Naive thymus-derived CD8-positive, alpha-beta T cell (primary cell): ENCODE measurements at regions not wholly inside any gene's neighbourhood (a gene's known extent, or its start where the extent isn't known, plus 50 kb on each side); places are given as distances from the start of the nearest gene placed in this dataset.
A peak's percentile ranks its signal among the peaks of the same experiment; 100 is the strongest.

ENCODE experiments used
- ATAC-seq, 2 donors: fragments of 150-1000 bp; cut with Tn5 transposase in 1 of 2; sonication (Bioruptor Pico), chemical (Tn5 transposase) in 1 of 2; 1 replicate in 1 of 2; 2 replicates in 1 of 2; pipeline ENCODE4 v1.10.0; 2021; ENCODE audit warnings: mild to moderate bottlenecking in 2 of 2, moderate library complexity in 2 of 2
- POLR2A ChIA-PET: fragments of 350-600 bp; sonication (Branson Sonifier 250); formaldehyde crosslinking; loops from one replicate; lab custom pipeline; 2021; ENCODE audit warnings: antibody characterized with exemption; lab: Charles Lee
- DNase-seq, 10 donors: peaks; one replicate each; pipeline versions ENCODE4 v3.0.0 to v3.0.0-alpha.2; 2020 to 2022
- H3K27ac Mint-ChIP-seq, 10 donors: one replicate each; pipeline ENCODE4 v1.8.0; 2020 to 2022; ENCODE audit warnings: mild to moderate bottlenecking in 10 of 10, mixed read lengths in 10 of 10, moderate library complexity in 4 of 10, inconsistent platforms in 1 of 10
- H3K27me3 Mint-ChIP-seq, 5 donors: one replicate each; pipeline ENCODE4 v1.8.0; 2021 to 2022; ENCODE audit warnings: mixed read lengths in 5 of 5
- H3K36me3 Mint-ChIP-seq, 3 donors: one replicate each; pipeline ENCODE4 v1.8.0; 2020 to 2022; ENCODE audit warnings: mixed read lengths in 3 of 3, mild to moderate bottlenecking in 2 of 3, inconsistent platforms in 1 of 3
- H3K4me1 Mint-ChIP-seq, 4 donors: one replicate each; pipeline ENCODE4 v1.8.0; 2021 to 2022; ENCODE audit warnings: mixed read lengths in 4 of 4
- H3K4me3 Mint-ChIP-seq, 10 donors: one replicate each; pipeline ENCODE4 v1.8.0; 2020 to 2022; ENCODE audit warnings: mild to moderate bottlenecking in 10 of 10, mixed read lengths in 10 of 10, moderate library complexity in 6 of 10, inconsistent platforms in 1 of 10
- H3K9me3 Mint-ChIP-seq, 9 donors: one replicate each; pipeline ENCODE4 v1.8.0; 2020 to 2022; ENCODE audit warnings: mixed read lengths in 9 of 9, mild to moderate bottlenecking in 3 of 9, inconsistent platforms in 1 of 9, moderate library complexity in 1 of 9

- no peak overlapping the region for H3K4me3 Mint-ChIP-seq
- peak overlapping the region in 1 of 10 donors; percentile 63 for H3K27ac Mint-ChIP-seq
- H3K36me3 Mint-ChIP-seq = peaks cover 3 to 12% (median 8%) of the 10 kb centered on the region in 3 donors
- ATAC-seq = no peak
- H3K27me3 Mint-ChIP-seq = no peaks in the 10 kb centered on the region
- H3K9me3 Mint-ChIP-seq = peaks cover 0 to 9% (median 0%) of the 10 kb centered on the region in 9 donors
- H3K4me1 Mint-ChIP-seq = peaks cover 6 to 18% (median 13%) of the 10 kb centered on the region in 4 donors
- no peak for DNase-seq
- POLR2A ChIA-PET = no interaction called here
Measured at GRCh38 chr2:75320898-75321598, 121.7 kb upstream of the TACR1 start.

DNA sequence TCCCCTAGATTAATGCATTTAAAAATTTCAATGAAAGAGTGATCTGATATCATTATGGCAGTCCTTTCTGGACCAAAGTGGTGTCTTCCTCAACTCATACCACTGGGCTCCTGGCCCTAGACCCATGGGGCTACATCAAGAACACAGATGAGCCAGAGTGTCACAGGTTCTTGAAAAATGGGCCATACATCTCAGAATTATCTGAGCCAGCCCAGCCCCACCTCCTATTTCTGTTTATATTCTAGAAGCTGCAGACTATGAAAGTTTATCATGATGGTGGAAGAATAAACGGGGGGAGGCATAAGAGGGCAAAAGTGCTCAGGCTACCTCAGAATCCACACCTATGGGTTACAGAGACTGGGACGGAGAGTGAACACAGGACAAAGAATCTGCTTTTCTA, 120.6 kb upstream of the TACR1 start:
- POLR2A ChIA-PET = no interaction called here
- Mint-ChIP-seq H3K36me3 (peaks cover 6 to 22% (median 13%) of the 10 kb centered on the region in 3 donors), H3K4me3 (no peak overlapping the region), H3K9me3 (peaks cover 0 to 9% (median 0%) of the 10 kb centered on the region in 9 donors), H3K27me3 (no peaks in the 10 kb centered on the region), H3K27ac (no peak overlapping the region), H3K4me1 (peaks cover 0 to 9% (median 6%) of the 10 kb centered on the region in 4 donors)
- ATAC-seq = no peak
- DNase-seq = no peak

GRCh38 chr2:75317802-75318201, 118.5 kb upstream of the TACR1 start:
- Mint-ChIP-seq H3K9me3 (peaks cover 0 to 16% (median 0%) of the 10 kb centered on the region in 9 donors), H3K4me1 (peaks cover 0 to 6% (median 1%) of the 10 kb centered on the region in 4 donors), H3K36me3 (peaks cover 20 to 40% (median 23%) of the 10 kb centered on the region in 3 donors), H3K4me3 (no peak overlapping the region), H3K27me3 (no peaks in the 10 kb centered on the region), H3K27ac (no peak overlapping the region)
- no peak for ATAC-seq
- DNase-seq = no peak
- POLR2A ChIA-PET = no interaction called here

GRCh38 chr2:75317316-75317715, 118.0 kb upstream of the TACR1 start:
- H3K4me1 Mint-ChIP-seq = peaks cover 0 to 6% (median 1%) of the 10 kb centered on the region in 4 donors
- no peak for DNase-seq
- H3K4me3 Mint-ChIP-seq = no peak overlapping the region
- H3K9me3 Mint-ChIP-seq = peaks cover 0 to 16% (median 0%) of the 10 kb centered on the region in 9 donors
- peaks cover 23 to 42% (median 25%) of the 10 kb centered on the region in 3 donors for H3K36me3 Mint-ChIP-seq
- ATAC-seq = no peak
- H3K27me3 Mint-ChIP-seq = no peaks in the 10 kb centered on the region
- H3K27ac Mint-ChIP-seq = no peak overlapping the region
- POLR2A ChIA-PET = no interaction called here

- no peak for DNase-seq
- POLR2A ChIA-PET = no interaction called here
- H3K36me3 Mint-ChIP-seq = peaks cover 29 to 56% (median 31%) of the 10 kb centered on the region in 3 donors
- H3K4me3 Mint-ChIP-seq = no peak overlapping the region
- no peak for ATAC-seq
- H3K27me3 Mint-ChIP-seq = no peaks in the 10 kb centered on the region
- no peak overlapping the region for H3K27ac Mint-ChIP-seq
- peaks cover 0 to 7% (median 5%) of the 10 kb centered on the region in 4 donors for H3K4me1 Mint-ChIP-seq
- peaks cover 0 to 19% (median 2%) of the 10 kb centered on the region in 9 donors for H3K9me3 Mint-ChIP-seq
Measured at GRCh38 chr2:75315436-75315835, 116.1 kb upstream of the TACR1 start.

DNA sequence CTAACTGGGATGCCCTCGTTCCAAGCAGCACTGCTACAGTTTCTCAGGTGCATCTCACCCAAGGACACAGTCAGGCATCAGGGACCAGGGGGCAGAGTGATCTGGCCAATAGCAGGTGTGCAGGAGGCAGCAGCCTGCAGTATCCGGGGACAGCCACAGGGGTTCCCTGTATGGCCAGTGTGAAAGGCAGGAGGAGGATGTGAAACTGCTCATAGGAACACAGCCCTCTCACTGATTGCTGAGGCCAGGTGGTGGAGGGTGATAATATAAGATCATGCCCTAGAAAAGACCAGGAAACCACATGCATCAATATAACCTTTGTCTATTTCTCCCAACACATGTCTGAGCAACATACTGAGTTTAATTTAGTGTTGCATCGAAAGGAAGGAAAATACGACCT, 112.7 kb upstream of the TACR1 start:
- ATAC-seq = no peak
- Mint-ChIP-seq H3K9me3 (peaks cover 0 to 17% (median 4%) of the 10 kb centered on the region in 9 donors), H3K4me3 (no peak overlapping the region), H3K27ac (no peak overlapping the region), H3K4me1 (peaks cover 0 to 7% (median 2%) of the 10 kb centered on the region in 4 donors), H3K27me3 (no peaks in the 10 kb centered on the region), H3K36me3 (peaks cover 36 to 77% (median 39%) of the 10 kb centered on the region in 3 donors)
- DNase-seq = no peak
- POLR2A ChIA-PET = no interaction called here

GRCh38 chr2:75311521-75311920, 112.2 kb upstream of the TACR1 start:
- Mint-ChIP-seq H3K27me3 (no peaks in the 10 kb centered on the region), H3K27ac (no peak overlapping the region), H3K36me3 (peaks cover 36 to 80% (median 42%) of the 10 kb centered on the region in 3 donors), H3K4me3 (no peak overlapping the region), H3K4me1 (peaks cover 0 to 7% (median 2%) of the 10 kb centered on the region in 4 donors), H3K9me3 (peaks cover 0 to 17% (median 4%) of the 10 kb centered on the region in 9 donors)
- ATAC-seq (no peak), DNase-seq (no peak)
- POLR2A ChIA-PET = no interaction called here

DNA sequence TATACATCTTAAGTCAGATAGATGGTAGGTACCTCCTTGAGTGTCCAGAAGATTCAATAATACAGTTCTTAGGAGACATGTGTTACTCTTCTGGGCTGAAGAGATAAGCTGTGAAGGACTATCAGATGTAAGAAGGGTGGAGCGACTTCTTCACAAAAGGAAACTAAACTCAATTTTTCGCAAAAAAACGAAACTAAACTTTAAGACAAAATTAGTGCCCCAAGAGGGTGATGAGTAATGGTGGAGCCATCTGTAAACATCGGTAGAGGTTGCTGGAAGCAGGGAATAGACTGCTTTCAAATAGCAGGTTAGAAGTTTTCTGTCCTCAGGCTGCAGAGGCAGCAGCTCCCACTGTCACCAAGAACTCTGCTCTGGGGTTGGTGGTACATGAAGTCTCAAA, 111.6 kb upstream of the TACR1 start:
- H3K4me3 Mint-ChIP-seq = no peak overlapping the region
- no peak for DNase-seq
- H3K9me3 Mint-ChIP-seq = peaks cover 0 to 17% (median 4%) of the 10 kb centered on the region in 9 donors
- no peak overlapping the region for H3K27ac Mint-ChIP-seq
- ATAC-seq = no peak
- no peaks in the 10 kb centered on the region for H3K27me3 Mint-ChIP-seq
- POLR2A ChIA-PET = no interaction called here
- H3K36me3 Mint-ChIP-seq = peaks cover 39 to 82% (median 47%) of the 10 kb centered on the region in 3 donors
- peaks cover 0 to 7% (median 2%) of the 10 kb centered on the region in 4 donors for H3K4me1 Mint-ChIP-seq

DNA sequence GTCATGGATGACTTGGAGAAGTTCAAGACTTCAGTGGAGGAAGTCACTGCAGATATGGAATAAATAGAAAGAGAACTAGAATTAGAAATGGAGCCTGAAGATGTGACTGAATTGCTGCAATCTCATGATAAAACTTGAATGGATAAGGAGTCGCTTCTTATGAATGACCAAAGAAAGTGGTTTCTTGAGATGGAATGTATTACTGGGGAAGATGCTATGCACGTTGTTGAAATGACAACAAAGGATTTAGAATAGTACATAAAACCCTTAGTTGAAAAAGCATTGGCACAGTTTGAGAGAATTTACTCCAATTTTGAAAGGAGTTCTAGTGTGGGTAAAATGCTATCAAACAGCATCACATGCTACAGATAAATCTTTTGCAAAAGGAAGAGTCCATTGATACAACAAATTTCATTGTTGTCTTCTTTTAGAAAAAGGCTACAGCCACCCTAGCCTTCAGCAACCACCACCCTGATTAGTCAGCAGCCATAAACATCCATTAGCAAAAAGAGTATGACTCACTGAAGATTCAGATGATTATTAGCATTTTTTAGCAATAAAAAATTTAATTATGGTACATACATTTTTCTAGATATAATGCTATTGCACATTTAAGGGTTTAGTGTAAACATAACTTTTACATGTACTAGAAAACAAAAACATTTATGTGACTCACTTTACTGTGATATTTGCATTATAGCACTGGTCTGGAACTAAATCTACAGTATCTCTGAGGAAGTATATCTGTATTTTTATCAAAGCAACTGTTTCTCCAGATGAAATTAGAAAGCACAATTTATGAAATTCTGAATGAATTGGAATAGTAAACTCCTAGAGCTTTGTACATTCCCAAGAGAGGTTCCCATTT, 110.5 kb upstream of the TACR1 start:
- H3K27ac Mint-ChIP-seq = no peak overlapping the region
- ATAC-seq (no peak), DNase-seq (no peak)
- H3K27me3 Mint-ChIP-seq = no peaks in the 10 kb centered on the region
- peaks cover 0 to 7% (median 2%) of the 10 kb centered on the region in 4 donors for H3K4me1 Mint-ChIP-seq
- H3K36me3 Mint-ChIP-seq = peaks cover 40 to 82% (median 50%) of the 10 kb centered on the region in 3 donors
- POLR2A ChIA-PET = no interaction called here
- peaks cover 2 to 20% (median 6%) of the 10 kb centered on the region in 9 donors for H3K9me3 Mint-ChIP-seq
- no peak overlapping the region for H3K4me3 Mint-ChIP-seq

DNA sequence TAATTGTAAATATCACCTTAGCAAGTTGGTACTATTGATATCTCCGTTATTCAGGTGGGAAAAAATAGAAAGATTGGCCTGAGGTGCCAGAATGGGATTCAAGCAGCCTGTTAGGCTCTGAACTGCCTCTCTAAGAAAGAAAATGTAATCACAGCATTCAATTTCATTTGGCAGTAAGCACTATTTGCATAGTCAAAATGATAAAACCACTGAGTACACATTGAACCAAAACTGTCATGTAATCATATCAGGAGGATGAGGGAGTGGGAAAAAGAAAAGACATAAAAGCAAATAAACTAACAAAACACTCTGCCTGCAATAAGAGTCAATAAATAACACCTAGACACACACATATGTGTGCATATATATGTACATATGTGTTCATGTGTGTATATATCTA, 103.9 kb upstream of the TACR1 start:
- Mint-ChIP-seq H3K36me3 (peaks cover 38 to 70% (median 63%) of the 10 kb centered on the region in 3 donors), H3K4me3 (no peak overlapping the region), H3K27ac (no peak overlapping the region), H3K27me3 (no peaks in the 10 kb centered on the region), H3K9me3 (peaks cover 8 to 51% (median 19%) of the 10 kb centered on the region in 9 donors), H3K4me1 (no peaks in the 10 kb centered on the region)
- POLR2A ChIA-PET = no interaction called here
- ATAC-seq (no peak), DNase-seq (no peak)

DNA sequence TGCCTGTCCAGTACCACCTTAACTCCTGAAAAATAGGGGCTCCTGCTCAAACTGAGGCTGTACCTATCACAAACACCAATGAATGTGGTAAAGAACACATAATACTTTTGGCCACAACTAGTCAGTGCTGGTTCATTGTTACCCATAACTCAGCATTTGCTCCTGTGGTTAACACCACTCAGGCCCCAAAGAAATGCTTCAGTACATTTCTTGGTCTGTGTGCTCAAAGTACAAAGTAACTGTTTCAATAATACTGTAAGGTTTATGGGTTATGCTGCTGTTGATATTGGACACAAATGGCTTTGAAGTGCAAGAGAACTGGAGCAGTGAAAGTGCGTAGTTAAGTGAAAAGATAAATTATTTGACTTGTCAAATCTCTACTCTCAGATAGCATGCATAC, 95.0 kb upstream of the TACR1 start:
- no peak for DNase-seq
- Mint-ChIP-seq H3K9me3 (peaks cover 4 to 28% (median 10%) of the 10 kb centered on the region in 9 donors), H3K4me3 (no peak overlapping the region), H3K27me3 (no peaks in the 10 kb centered on the region), H3K4me1 (peaks cover 0 to 6% (median 0%) of the 10 kb centered on the region in 4 donors), H3K27ac (no peak overlapping the region), H3K36me3 (peaks cover 18 to 66% (median 20%) of the 10 kb centered on the region in 3 donors)
- ATAC-seq = no peak
- POLR2A ChIA-PET = no interaction called here

GRCh38 chr2:75292826-75293225, 93.5 kb upstream of the TACR1 start:
- Mint-ChIP-seq H3K27me3 (no peaks in the 10 kb centered on the region), H3K27ac (no peak overlapping the region), H3K4me1 (peaks cover 0 to 8% (median 4%) of the 10 kb centered on the region in 4 donors), H3K9me3 (peaks cover 0 to 17% (median 5%) of the 10 kb centered on the region in 9 donors), H3K4me3 (no peak overlapping the region), H3K36me3 (peaks cover 18 to 68% (median 19%) of the 10 kb centered on the region in 3 donors)
- POLR2A ChIA-PET = no interaction called here
- DNase-seq (no peak), ATAC-seq (no peak)
